Progenitor cell of endocrine pancreas (in vitro differentiated cells): ENCODE measurements at regions not wholly inside any gene's neighbourhood (a gene's known extent, or its start where the extent isn't known, plus 50 kb on each side); places are given as distances from the start of the nearest gene placed in this dataset.
A peak's percentile ranks its signal among the peaks of the same experiment; 100 is the strongest.

Experiments
- DNase-seq: peaks from one replicate; pipeline ENCODE4 v3.0.0; 2021; ENCODE audit warnings: low spot score; ENCODE audit not compliant: unreplicated experiment
- H3K27ac Mint-ChIP-seq: 2 replicates; pipeline ENCODE4 v1.8.0; 2021; ENCODE audit warnings: mild to moderate bottlenecking, moderate library complexity, mixed read lengths
- H3K27me3 Mint-ChIP-seq: 2 replicates; pipeline ENCODE4 v1.8.0; 2021; ENCODE audit warnings: mixed read lengths
- H3K36me3 Mint-ChIP-seq: 2 replicates; pipeline ENCODE4 v1.8.0; 2022; ENCODE audit warnings: mixed read lengths; ENCODE audit not compliant: insufficient read depth
- H3K4me1 Mint-ChIP-seq: 2 replicates; pipeline ENCODE4 v1.8.0; 2021; ENCODE audit warnings: low read depth, mixed read lengths
- H3K4me3 Mint-ChIP-seq: 2 replicates; pipeline ENCODE4 v1.8.0; 2021; ENCODE audit warnings: low read depth, mild to moderate bottlenecking, moderate library complexity, mixed read lengths
- H3K9me3 Mint-ChIP-seq: 2 replicates; pipeline ENCODE4 v1.8.0; 2021; ENCODE audit warnings: low read depth, mixed read lengths
- CTCF ChIP-seq: fragments of 200-600 bp; sonication (generic); IDR thresholded peaks from one replicate; pipeline ENCODE4 v1.5.0; 2021; ENCODE audit warnings: antibody characterized with exemption, mild to moderate bottlenecking; ENCODE audit not compliant: unreplicated experiment

DNA sequence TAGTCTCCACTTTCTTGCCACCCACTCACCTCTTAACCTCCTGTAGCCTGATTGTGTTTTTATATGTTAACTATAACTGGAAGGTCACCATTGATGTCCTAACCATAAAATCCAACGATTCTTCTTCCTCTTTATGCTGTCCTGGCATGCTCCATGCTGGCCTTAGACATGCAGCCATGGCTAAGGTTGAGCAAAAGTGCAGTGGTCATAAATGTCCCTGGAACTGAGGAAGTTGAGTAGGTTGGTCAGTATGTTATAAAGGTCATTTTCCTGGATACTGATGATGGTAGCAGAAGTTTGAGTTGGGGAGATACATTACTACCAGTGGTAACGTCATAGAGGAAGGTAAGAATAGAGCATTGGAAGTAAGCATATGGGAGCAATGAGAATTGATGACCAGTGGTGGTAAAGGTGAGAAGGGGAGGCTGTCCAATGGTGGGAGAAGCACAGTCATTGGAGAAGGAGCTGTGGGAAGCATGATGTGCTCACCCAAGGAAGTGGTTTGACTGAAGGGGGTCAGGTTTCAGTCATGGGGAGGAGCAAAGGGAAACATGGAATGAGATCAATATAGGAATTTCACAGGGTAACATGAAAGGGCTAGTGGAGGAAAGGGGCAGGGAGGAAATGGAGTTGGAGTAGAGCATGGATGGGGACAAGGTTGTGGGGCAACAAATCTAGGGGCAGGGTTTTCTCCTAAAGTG lies 240.8 kb downstream of the DACT1 start:
- Mint-ChIP-seq H3K27ac (no peak overlapping the region), H3K4me3 (no peak overlapping the region), H3K27me3 (no peaks in the 10 kb centered on the region), H3K9me3 (peaks cover 5% of the 10 kb centered on the region), H3K4me1 (no peaks in the 10 kb centered on the region), H3K36me3 (no peaks in the 10 kb centered on the region)
- TF ChIP-seq CTCF, result no peak
- no peak for DNase-seq

GRCh38 chr14:58881433-58881832 lies 243.7 kb downstream of the DACT1 start:
- TF ChIP-seq CTCF, result no peak
- no peak for DNase-seq
- no peaks in the 10 kb centered on the region for H3K27me3 Mint-ChIP-seq
- H3K36me3 Mint-ChIP-seq, result no peaks in the 10 kb centered on the region
- no peak overlapping the region for H3K4me3 Mint-ChIP-seq
- H3K4me1 Mint-ChIP-seq, result no peaks in the 10 kb centered on the region
- peaks cover 5% of the 10 kb centered on the region for H3K9me3 Mint-ChIP-seq
- H3K27ac Mint-ChIP-seq, result no peak overlapping the region

- peaks cover 5% of the 10 kb centered on the region for H3K9me3 Mint-ChIP-seq
- no peak for DNase-seq
- H3K36me3 Mint-ChIP-seq, result no peaks in the 10 kb centered on the region
- no peak overlapping the region for H3K4me3 Mint-ChIP-seq
- H3K27me3 Mint-ChIP-seq, result no peaks in the 10 kb centered on the region
- H3K27ac Mint-ChIP-seq, result no peak overlapping the region
- no peaks in the 10 kb centered on the region for H3K4me1 Mint-ChIP-seq
- TF ChIP-seq CTCF, result no peak
Observed at GRCh38 chr14:58882577-58883018, 244.8 kb downstream of the DACT1 start.

- H3K27me3 Mint-ChIP-seq, result no peaks in the 10 kb centered on the region
- no peak for DNase-seq
- H3K4me3 Mint-ChIP-seq, result no peak overlapping the region
Observed at GRCh38 chr14:58884442-58884841, 246.7 kb downstream of the DACT1 start.

GRCh38 chr14:58887931-58888330 lies 250.2 kb downstream of the DACT1 start:
- no peak overlapping the region for H3K4me3 Mint-ChIP-seq
- H3K4me1 Mint-ChIP-seq, result no peaks in the 10 kb centered on the region
- no peak for TF ChIP-seq CTCF
- no peaks in the 10 kb centered on the region for H3K36me3 Mint-ChIP-seq
- no peaks in the 10 kb centered on the region for H3K9me3 Mint-ChIP-seq
- DNase-seq, result no peak
- H3K27me3 Mint-ChIP-seq, result no peaks in the 10 kb centered on the region
- H3K27ac Mint-ChIP-seq, result no peak overlapping the region

More at GRCh38 chr14:58884442-58884841, 246.7 kb downstream of the DACT1 start:
- TF ChIP-seq CTCF, result peak; percentile 18
- no peaks in the 10 kb centered on the region for H3K36me3 Mint-ChIP-seq
- H3K27ac Mint-ChIP-seq, result no peak overlapping the region
- no peaks in the 10 kb centered on the region for H3K4me1 Mint-ChIP-seq
- no peaks in the 10 kb centered on the region for H3K9me3 Mint-ChIP-seq
